A549 (cell line): ENCODE measurements at regions not wholly inside any gene's neighbourhood (a gene's known extent, or its start where the extent isn't known, plus 50 kb on each side); places are given as distances from the start of the nearest gene placed in this dataset.

Experiments
- CTCF ChIP-seq: fragments of >200 bp; sonication (Bioruptor Twin); formaldehyde crosslinking; IDR thresholded peaks from 3 replicates; pipeline ENCODE4 v1.5.1; 2016
- JUN ChIP-seq, 2 experiments: fragments of >200 bp; sonication (Bioruptor Twin); formaldehyde crosslinking; IDR thresholded peaks; 2 replicates in 1 of 2; 3 replicates in 1 of 2; pipeline ENCODE4 v1.6.1; 2016 to 2017
- PHF8 ChIP-seq: fragments of 200-600 bp; sonication (generic); IDR thresholded peaks from 2 replicates; pipeline ENCODE4 v1.6.1; 2016; ENCODE audit warnings: low read depth, mild to moderate bottlenecking, antibody characterized with exemption, moderate library complexity, borderline replicate concordance

- TF ChIP-seq JUN (IDR thresholded peaks at IDR 0.05) = no peak
- TF ChIP-seq PHF8 = no peak
- no peak for TF ChIP-seq CTCF
Observed at GRCh38 chr2:105588581-105588980, 156.1 kb upstream of the NCK2 start.
